GM12874 (cell line): ENCODE measurements at regions not wholly inside any gene's neighbourhood (a gene's known extent, or its start where the extent isn't known, plus 50 kb on each side); places are given as distances from the start of the nearest gene placed in this dataset.

Experiments
- CTCF ChIP-seq: IDR thresholded peaks from 2 replicates; pipeline ENCODE4 v1.5.1; 2011; ENCODE audit warnings: low read depth, mild to moderate bottlenecking, control low read depth, low read length, moderate library complexity; ENCODE audit not compliant: insufficient read depth

- no peak for TF ChIP-seq CTCF
Measured at GRCh38 chr2:180143633-180144337, 136.7 kb upstream of the CWC22 start.

- TF ChIP-seq CTCF, result no peak
Measured at GRCh38 chr2:180141600-180141999, 134.5 kb upstream of the CWC22 start.

GRCh38 chr2:180133736-180134135 is 126.6 kb upstream of the CWC22 start:
- no peak for TF ChIP-seq CTCF

GRCh38 chr2:180130403-180130802 is 123.3 kb upstream of the CWC22 start:
- TF ChIP-seq CTCF, result no peak

- no peak for TF ChIP-seq CTCF
Measured at GRCh38 chr2:180128861-180129260, 121.8 kb upstream of the CWC22 start.

GRCh38 chr2:180125245-180125962 is 118.3 kb upstream of the CWC22 start:
- TF ChIP-seq CTCF, result peak; percentile 40

- peak; percentile 17; the same call in 1 of the 2 replicates for TF ChIP-seq CTCF
Measured at GRCh38 chr2:180124273-180125139, 117.4 kb upstream of the CWC22 start.
